ENCODE measurements at regions not wholly inside any gene's neighbourhood (a gene's known extent, or its start where the extent isn't known, plus 50 kb on each side); places are given as distances from the start of the nearest gene placed in this dataset.
A peak's percentile ranks its signal among the peaks of the same experiment; 100 is the strongest.
"Not testable (repeated sequence)": the region's sequence is repeated elsewhere in the genome, so short reads cannot be mapped to it uniquely, and the experiment has no call there.

GRCh38 chr3:78255403-78255802 is 1215.5 kb downstream of the ROBO2 start:
- peak; percentile 67 for DNase-seq (ENCODE audit: low read depth)

- no peak for DNase-seq (ENCODE audit: low read depth)
These were observed 1216.2 kb downstream of the ROBO2 start for GRCh38 chr3:78256123-78256522.

- no peak for DNase-seq (ENCODE audit: low read depth)
These were observed 1218.1 kb downstream of the ROBO2 start for GRCh38 chr3:78257951-78258530.

- peak; percentile 79 for DNase-seq (ENCODE audit: low read depth)
These were observed 1218.9 kb downstream of the ROBO2 start for GRCh38 chr3:78258798-78259197.

- DNase-seq (ENCODE audit: low read depth): no peak
These were observed 1220.5 kb downstream of the ROBO2 start for GRCh38 chr3:78260388-78260787.

- not testable (repeated sequence) for DNase-seq (ENCODE audit: low read depth)
These were observed 1226.7 kb downstream of the ROBO2 start for GRCh38 chr3:78266550-78266949.

- no peak for DNase-seq (ENCODE audit: low read depth)
These were observed 1227.3 kb downstream of the ROBO2 start for GRCh38 chr3:78267235-78267634.

- no peak for DNase-seq (ENCODE audit: low read depth)
These were observed 1228.2 kb downstream of the ROBO2 start for GRCh38 chr3:78268087-78268486.

GRCh38 chr3:78268716-78269668 is 1229.1 kb downstream of the ROBO2 start:
- no peak for DNase-seq (ENCODE audit: low read depth)

- no peak for DNase-seq (ENCODE audit: low read depth)
These were observed 1233.4 kb downstream of the ROBO2 start for GRCh38 chr3:78273326-78273725.

GRCh38 chr3:78274475-78275065 is 1234.7 kb downstream of the ROBO2 start:
- DNase-seq (ENCODE audit: low read depth): no peak

GRCh38 chr3:78275420-78275852 is 1235.5 kb downstream of the ROBO2 start:
- no peak for DNase-seq (ENCODE audit: low read depth)

GRCh38 chr3:78277220-78277619 is 1237.3 kb downstream of the ROBO2 start:
- DNase-seq (ENCODE audit: low read depth): no peak

- DNase-seq (ENCODE audit: low read depth): no peak
These were observed 1237.9 kb downstream of the ROBO2 start for GRCh38 chr3:78277801-78278200.

GRCh38 chr3:78279091-78279490 is 1239.2 kb downstream of the ROBO2 start:
- no peak for DNase-seq (ENCODE audit: low read depth)

- no peak for DNase-seq (ENCODE audit: low read depth)
These were observed 1241.5 kb downstream of the ROBO2 start for GRCh38 chr3:78281381-78281780.

GRCh38 chr3:78283994-78284393 is 1244.1 kb downstream of the ROBO2 start:
- DNase-seq (ENCODE audit: low read depth): no peak

GRCh38 chr3:78285032-78285728 is 1245.3 kb downstream of the ROBO2 start:
- DNase-seq (ENCODE audit: low read depth): no peak

GRCh38 chr3:78287085-78287484 is 1247.2 kb downstream of the ROBO2 start:
- no peak for DNase-seq (ENCODE audit: low read depth)

GRCh38 chr3:78293284-78293683 is 1253.4 kb downstream of the ROBO2 start:
- DNase-seq (ENCODE audit: low read depth): no peak

GRCh38 chr3:78304115-78304514 is 1264.2 kb downstream of the ROBO2 start:
- DNase-seq (ENCODE audit: low read depth): no peak

GRCh38 chr3:78312851-78313250 is 1273.0 kb downstream of the ROBO2 start:
- no peak for DNase-seq (ENCODE audit: low read depth)

All from fibroblast of gingiva (primary cell).